GM08714 (cell line): ENCODE measurements at regions not wholly inside any gene's neighbourhood (a gene's known extent, or its start where the extent isn't known, plus 50 kb on each side); places are given as distances from the start of the nearest gene placed in this dataset.

ENCODE experiments used
- H3K4me3 ChIP-seq: fragments of 200-500 bp; sonication (Bioruptor generic); 2 replicates; pipeline ENCODE4 v1.5.1; 2014; ENCODE audit warnings: mild to moderate bottlenecking, low read length, inconsistent platforms
- ZNF274 ChIP-seq: IDR thresholded peaks from 2 replicates; pipeline ENCODE4 v1.6.1; 2012; ENCODE audit warnings: mild to moderate bottlenecking, low read depth, low read length

GRCh38 chr5:17444496-17444895, 53.5 kb upstream of the TAF11L2 start:
- TF ChIP-seq ZNF274, result no peak
- H3K4me3 ChIP-seq, result no peak overlapping the region

DNA sequence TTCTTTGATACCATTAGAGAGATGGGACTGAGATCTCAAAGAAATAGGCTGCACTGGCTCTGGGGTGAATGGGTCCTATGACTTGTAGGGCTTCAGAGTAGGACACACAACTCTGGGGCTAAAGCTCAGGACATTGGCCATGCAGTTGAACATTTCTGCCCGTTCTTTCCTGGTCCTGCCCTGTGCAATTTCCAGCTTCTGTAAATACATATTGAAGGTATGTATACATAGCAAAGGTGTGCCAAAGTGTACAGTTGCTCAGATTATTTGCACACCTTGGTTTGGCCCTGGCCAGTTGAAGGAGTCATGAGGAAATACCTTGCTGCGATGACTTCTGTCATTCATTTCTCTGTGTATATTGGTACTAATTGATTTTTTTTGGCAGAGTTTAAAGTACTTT, 52.8 kb upstream of the TAF11L2 start:
- no peak for TF ChIP-seq ZNF274
- H3K4me3 ChIP-seq, result no peak overlapping the region
